ENCODE measurements at regions not wholly inside any gene's neighbourhood (a gene's known extent, or its start where the extent isn't known, plus 50 kb on each side); places are given as distances from the start of the nearest gene placed in this dataset.
A peak's percentile ranks its signal among the peaks of the same experiment; 100 is the strongest.

GRCh38 chr11:96486890-96487611 is 97.2 kb downstream of the JRKL start (continued):
- TF ChIP-seq THRB (CRISPR knock-in tag; conservative IDR thresholded peaks at IDR 0.05): no peak
- no peak for TF ChIP-seq E2F6 (IDR thresholded peaks at IDR 0.05; ENCODE audit: borderline replicate concordance in 1 of 2, extremely low read depth in 1 of 2, insufficient read depth in 1 of 2, insufficient read length in 1 of 2, low read depth in 1 of 2, low read length in 1 of 2, poor library complexity in 1 of 2, severe bottlenecking in 1 of 2)
- peak; percentile 31; the same call in 1 of the 2 replicates for TF ChIP-seq PHF8 (IDR thresholded peaks at IDR 0.05; ENCODE audit: borderline replicate concordance, low read length)
- TF ChIP-seq TFE3 (CRISPR knock-in tag; IDR thresholded peaks at IDR 0.05): no peak
- TF ChIP-seq PHB2 (IDR thresholded peaks at IDR 0.05; ENCODE audit: low read depth): no peak
- TF ChIP-seq POLR2AphosphoS2 (IDR thresholded peaks at IDR 0.05; ENCODE audit: low read length): no peak
- no peak for TF ChIP-seq ATF1 (CRISPR knock-in tag; IDR thresholded peaks at IDR 0.05)
- peak; percentile 70 for TF ChIP-seq ATF1 (tag; IDR thresholded peaks at IDR 0.05)
- TF ChIP-seq YY1 (IDR thresholded peaks at IDR 0.05; ENCODE audit: borderline replicate concordance in 1 of 3, control insufficient read depth in 1 of 3, extremely low read depth in 1 of 3, insufficient read depth in 3 of 3, insufficient read length in 1 of 3, insufficient replicate concordance in 2 of 3, low read depth in 1 of 3, low read length in 2 of 3): peak in 2 of 3 experiments; percentile 50 to 85
- no peak for TF ChIP-seq ZBTB2 (IDR thresholded peaks at IDR 0.05)
- TF ChIP-seq GTF2A2 (tag; IDR thresholded peaks at IDR 0.05): no peak
- TF ChIP-seq AFF4 (CRISPR knock-in tag; IDR thresholded peaks at IDR 0.05): no peak
- TF ChIP-seq ZNF395 (CRISPR knock-in tag; IDR thresholded peaks at IDR 0.05): 0 out of 2 replicates have a peak, but pooled peaks have one; percentile 2
- no peak for TF ChIP-seq SRSF7 (optimal IDR thresholded peaks at IDR 0.05; ENCODE audit: low read depth, low read length)
- no peak for TF ChIP-seq SMARCA4 (IDR thresholded peaks at IDR 0.05)

Measured in K562 (cell line).